HuH-7 (cell line): ENCODE measurements at regions not wholly inside any gene's neighbourhood (a gene's known extent, or its start where the extent isn't known, plus 50 kb on each side); places are given as distances from the start of the nearest gene placed in this dataset.

Experiments
- DNase-seq: peaks from one replicate; pipeline ENCODE4 v3.0.0; 2011; ENCODE audit warnings: low spot score

GRCh38 chrX:107560980-107561379 lies 67.3 kb upstream of the PRPS1 start:
- no peak for DNase-seq

DNA sequence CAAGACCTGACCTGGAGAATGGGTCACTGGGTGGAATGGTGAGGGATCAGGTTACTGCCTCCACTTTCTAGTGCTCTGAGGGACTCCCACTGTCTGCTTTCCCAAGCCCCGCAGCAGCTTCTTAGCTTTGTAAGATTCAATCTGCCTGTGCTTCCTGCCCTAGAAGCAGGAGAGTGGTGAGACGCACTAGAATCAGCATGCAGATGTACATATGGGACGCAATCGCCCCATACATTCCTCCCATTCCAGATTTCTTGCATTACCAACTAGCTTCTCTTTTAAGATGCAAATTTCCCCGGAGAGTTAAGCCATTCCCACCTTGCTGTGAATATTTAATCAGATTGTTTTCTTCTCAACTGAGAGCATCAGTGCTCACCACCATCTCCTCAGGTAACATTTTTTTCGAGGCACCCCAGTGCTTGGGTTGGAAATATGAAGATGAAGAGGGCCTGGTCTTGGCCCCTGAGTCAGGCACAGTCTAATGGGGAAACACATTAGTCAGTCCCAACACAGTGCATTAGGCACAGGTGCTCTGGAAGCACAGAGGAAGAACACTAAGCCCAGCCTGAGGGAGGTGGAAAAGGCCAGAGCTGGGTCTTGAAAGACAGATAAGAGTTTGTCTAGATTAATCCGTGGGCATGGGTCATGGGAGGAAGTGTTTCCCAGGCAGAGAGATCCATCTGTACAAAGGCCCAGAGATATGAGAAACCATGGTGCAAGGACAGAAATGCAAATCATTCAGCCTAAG lies 66.7 kb upstream of the PRPS1 start:
- no peak for DNase-seq

GRCh38 chrX:107562482-107562881 lies 65.8 kb upstream of the PRPS1 start:
- DNase-seq = no peak

DNA sequence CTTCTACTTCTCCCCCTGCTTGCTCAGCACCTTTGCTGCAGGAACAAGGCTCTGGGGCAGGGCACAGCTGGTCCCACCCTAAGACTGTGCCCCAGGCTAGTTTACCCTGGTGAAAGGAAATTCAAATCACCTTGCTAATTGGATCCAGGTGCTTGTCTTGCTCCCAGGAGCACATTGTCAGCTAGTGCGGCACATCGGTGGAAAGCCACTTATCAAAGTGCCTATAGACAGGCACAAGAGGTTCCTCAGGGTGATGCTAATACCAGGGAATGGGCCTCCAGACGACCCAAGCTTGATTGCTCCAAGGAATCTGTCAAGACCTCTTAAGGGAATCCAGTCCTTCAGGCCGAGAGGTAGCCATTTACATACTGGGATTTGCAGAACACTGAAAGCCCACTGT lies 64.5 kb upstream of the PRPS1 start:
- no peak for DNase-seq

- no peak for DNase-seq
Observed at GRCh38 chrX:107565015-107565414, 63.3 kb upstream of the PRPS1 start.

- no peak for DNase-seq
Observed at GRCh38 chrX:107565931-107566603, 62.2 kb upstream of the PRPS1 start.

DNA sequence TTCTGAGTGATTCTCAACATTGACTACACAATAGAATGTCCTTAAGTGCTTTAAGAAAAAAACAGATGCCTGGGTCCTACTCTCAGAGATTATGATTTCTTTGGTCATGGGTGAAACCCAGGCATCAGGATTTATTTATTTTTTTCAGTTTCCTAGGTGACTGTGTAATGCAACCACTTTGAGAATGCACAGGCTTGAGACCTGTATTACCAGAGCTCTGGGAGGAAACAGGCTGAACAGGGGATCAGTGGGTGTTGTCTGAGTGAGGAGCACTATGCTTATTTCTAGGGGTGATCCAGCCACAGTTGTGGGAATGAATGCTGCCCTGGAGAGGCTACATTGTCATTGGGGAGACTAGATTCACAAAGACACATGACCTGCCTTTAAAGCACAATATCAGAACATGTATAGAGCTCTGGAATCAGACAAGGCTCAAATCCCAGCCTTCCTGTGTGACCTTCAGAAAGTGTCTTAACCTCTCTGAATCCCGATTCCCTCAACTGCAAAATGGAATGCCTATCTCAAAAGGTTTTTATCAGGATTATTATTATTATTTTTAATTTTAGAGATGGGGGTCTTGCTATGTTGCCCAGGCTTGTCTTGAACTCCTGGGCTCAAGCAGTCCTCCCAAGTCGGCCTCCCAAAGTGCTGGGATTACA lies 61.6 kb upstream of the PRPS1 start:
- no peak for DNase-seq

GRCh38 chrX:107567370-107567769 lies 60.9 kb upstream of the PRPS1 start:
- no peak for DNase-seq

- DNase-seq = no peak
Observed at GRCh38 chrX:107571296-107571998, 56.9 kb upstream of the PRPS1 start.

- DNase-seq = no peak
Observed at GRCh38 chrX:107573016-107573415, 55.3 kb upstream of the PRPS1 start.

GRCh38 chrX:107574054-107574683 lies 54.1 kb upstream of the PRPS1 start:
- peak; percentile 19 for DNase-seq

DNA sequence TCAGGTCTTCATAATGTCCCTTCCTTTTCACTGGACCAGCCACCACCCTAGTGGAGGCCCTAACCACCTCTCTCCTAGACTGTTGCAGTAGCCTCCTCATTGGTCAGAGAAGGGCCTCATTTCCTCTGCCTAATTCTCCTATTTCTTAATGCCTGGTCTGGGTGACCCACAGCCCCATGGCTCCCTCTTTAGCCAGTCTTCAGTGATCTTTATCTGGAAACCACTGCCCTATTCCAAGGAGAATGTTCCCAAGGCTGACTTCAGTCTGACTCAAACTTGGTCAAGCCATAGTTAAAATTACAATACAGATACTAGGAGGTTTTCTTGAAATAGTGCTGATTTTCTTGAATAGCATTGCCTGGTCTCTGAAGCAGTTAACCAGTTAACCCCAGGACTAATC lies 53.6 kb upstream of the PRPS1 start:
- DNase-seq = no peak

DNA sequence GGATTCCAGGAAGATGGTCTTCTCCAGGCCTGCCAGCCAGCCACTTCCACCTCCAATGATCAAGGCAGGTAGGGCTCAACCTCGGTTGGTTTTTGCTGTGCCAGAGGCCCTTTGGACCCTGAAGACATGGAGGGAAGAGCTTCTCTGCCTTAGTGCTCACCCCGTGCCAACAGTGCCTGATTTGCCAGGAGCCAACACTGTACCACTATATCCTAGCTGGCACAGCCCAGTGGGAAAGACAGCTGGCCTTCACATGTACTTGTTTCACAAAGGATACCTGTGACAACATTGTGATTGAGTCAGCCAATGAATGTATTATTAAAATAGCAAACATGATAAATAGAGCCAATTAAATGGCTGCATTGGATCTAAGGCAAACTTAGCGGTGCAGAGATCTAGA lies 51.9 kb upstream of the PRPS1 start:
- DNase-seq = no peak

- no peak for DNase-seq
Observed at GRCh38 chrX:107576841-107577240, 51.5 kb upstream of the PRPS1 start.

DNA sequence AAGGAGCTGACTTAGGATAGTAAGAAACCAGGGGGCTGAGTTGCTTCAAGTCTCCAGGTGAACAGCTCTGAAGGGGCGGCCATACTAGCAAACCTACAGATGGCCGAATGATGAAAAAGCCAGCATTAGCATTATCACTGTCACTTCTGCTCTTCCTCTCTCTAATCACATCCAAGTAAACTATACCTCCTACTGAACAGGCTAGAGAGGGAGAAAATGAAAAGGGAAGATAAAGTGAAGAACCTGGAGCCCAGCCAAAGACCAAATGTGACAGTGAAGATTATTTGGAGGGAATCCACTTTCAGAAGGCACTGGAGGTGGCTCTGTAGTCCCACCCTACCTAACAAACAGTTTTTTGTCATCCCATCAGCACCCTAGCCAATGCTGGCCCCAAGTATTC lies 50.4 kb upstream of the PRPS1 start:
- DNase-seq = no peak
